Fibroblast of skin of scalp (primary cell): ENCODE measurements at regions not wholly inside any gene's neighbourhood (a gene's known extent, or its start where the extent isn't known, plus 50 kb on each side); places are given as distances from the start of the nearest gene placed in this dataset.

ENCODE experiments used
- DNase-seq: peaks from one replicate; pipeline ENCODE4 v3.0.0-alpha.2; 2013

DNA sequence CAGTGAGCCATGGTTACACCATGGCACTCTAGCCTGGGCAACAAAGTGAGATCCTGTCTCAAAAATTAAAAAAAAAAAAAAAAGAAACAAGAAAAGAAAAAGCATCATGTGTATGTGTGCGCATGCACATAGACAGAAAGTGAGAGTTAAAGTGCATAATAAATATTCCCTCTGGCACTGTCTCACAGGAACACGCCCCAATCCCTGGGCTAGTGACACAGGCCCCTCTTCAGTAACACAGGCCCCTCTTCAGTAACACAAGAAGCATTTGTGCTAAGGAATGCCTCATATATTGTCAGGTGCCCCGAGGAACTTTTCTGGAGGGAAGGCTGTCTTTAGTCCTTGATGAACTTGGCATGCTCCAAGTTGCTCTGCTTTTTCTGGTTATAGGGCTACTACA lies 57.5 kb downstream of the RPL27A start:
- DNase-seq: no peak

DNA sequence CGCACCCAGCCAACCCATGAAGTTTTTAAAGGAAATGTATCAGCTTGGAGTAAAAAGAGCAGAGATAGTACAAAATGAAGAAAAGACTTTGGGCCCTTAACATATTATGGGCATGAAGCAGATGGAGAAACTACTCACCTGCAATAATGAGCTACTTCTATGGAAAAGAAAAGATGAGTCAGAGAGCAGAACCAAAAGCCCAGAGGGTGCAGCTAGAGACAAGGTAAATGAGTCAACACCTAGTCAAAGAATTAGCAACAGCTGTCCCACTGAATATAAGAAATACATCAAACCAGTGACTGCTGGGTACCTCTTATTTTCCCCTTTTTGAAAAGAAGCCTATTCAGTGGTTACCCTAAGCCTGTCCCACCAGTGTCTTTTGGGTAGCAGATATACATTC lies 61.8 kb downstream of the RPL27A start:
- no peak for DNase-seq

GRCh38 chr11:8745431-8746253 lies 63.0 kb downstream of the RPL27A start:
- no peak for DNase-seq

- peak; percentile 49 for DNase-seq
Measured at GRCh38 chr11:8746331-8746974, 63.9 kb downstream of the RPL27A start.

DNA sequence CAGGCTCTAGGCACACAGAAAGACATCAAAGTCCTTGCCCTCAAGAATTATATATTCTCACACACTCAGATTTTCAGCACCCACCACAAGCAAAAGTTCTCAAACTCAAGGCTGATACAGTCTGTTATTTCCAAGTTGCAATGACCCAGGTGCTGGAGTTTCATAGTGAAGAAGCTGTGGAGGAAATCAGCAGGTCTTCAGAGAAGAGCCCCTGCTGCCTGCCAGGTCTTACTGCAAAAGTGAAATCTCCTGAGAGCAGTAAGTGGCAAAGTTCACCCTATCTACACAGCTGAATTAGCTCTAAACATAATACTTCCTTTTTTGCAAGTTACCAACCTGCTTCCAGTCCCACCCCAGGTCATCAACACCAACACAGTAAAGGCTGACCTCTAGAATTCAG lies 64.6 kb downstream of the RPL27A start:
- DNase-seq: no peak

- no peak for DNase-seq
Measured at GRCh38 chr11:8748317-8748716, 65.7 kb downstream of the RPL27A start.

DNA sequence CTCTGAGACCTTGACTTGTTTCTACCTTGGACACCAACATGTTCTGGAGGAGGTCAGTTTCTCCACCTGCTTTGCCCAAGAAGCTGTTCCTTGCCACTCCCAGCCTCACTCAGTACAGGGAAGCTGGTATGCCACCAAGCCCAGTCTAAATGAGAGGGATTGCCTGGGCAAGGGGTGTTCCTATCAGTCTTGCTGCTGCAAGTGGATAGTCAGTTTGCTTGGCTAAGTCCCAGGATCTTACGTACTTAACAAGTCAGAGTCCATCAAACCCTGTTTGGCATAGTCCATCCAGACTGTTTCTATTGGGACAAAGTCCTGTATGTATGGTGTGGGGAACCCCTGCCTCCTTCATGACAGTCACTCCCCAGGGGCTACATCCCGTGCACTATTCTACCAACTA lies 66.6 kb downstream of the RPL27A start:
- DNase-seq: no peak

- DNase-seq: peak; percentile 41
Measured at GRCh38 chr11:8754241-8754640, 71.6 kb downstream of the RPL27A start.

DNA sequence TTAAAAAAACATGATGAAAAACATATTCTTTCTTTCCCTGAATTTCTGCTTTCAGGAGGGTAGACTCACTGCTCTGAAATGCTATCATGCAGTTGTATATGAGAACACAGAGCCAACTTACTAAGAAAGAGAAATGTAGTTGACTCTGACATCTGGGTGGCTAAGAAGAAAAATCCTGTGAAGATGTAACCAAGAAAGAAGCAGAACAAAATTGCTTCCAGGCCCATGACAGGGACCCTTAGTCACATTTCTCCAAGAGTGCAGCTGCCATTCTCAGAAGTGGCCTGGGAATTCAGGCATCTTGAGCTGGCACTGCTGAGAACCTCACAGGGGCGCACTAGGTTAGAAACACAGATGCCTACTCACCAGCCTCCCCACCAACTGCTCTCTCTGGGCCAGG lies 73.6 kb downstream of the RPL27A start:
- peak; percentile 78 for DNase-seq

DNA sequence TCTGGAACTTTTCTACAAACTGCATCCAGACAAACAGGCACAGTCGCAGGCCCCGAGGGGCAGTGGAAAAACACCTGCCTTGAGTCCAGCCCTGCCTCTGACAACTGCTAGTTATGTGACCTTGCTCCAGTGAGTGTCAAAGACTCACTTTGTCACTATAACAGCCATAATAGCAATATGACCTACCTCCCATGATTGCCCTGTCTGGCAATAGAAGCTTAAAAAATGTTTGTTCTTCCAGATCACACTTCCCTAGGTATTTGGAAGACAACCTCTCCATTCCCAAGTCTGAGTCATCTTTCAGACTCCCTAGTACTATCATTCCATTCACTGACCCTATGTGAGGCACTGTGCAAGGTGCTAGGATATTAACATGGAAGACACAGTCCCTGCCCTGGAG lies 74.5 kb downstream of the RPL27A start:
- DNase-seq: peak; percentile 52

- no peak for DNase-seq
Measured at GRCh38 chr11:8757533-8757932, 74.9 kb downstream of the RPL27A start.

- DNase-seq: no peak
Measured at GRCh38 chr11:8758619-8759169, 76.1 kb downstream of the RPL27A start.

- DNase-seq: no peak
Measured at GRCh38 chr11:8759634-8760033, 77.0 kb downstream of the RPL27A start.

GRCh38 chr11:8760896-8761295 lies 78.3 kb downstream of the RPL27A start:
- no peak for DNase-seq

DNA sequence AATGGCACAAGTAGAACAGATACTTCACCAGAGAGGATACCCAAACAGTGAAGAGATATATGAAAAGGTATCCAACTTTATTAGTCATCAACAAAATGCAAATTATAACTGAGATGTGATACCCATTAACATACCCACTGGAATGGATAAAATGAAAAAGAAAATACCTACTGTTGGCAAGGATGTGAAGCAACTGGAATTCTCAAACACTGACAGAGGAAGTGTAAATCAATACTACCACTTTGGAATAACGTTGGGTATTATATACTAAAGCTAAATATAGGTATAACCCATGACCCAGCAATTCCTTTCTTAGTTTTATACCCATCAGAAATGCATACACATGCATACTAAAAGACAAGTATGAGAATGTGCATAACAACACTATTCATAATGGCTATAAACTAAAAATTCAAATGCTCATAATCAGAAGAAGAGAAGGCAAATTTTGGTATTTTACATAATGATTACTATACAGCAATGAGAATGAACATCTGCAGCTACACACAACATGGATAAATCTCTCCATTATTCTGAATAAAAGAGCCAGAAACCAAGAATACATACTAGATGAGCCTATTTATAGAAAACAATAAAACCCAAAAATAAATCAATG lies 80.6 kb downstream of the RPL27A start:
- DNase-seq: no peak

GRCh38 chr11:8765294-8765693 lies 82.7 kb downstream of the RPL27A start:
- DNase-seq: peak; percentile 87

DNA sequence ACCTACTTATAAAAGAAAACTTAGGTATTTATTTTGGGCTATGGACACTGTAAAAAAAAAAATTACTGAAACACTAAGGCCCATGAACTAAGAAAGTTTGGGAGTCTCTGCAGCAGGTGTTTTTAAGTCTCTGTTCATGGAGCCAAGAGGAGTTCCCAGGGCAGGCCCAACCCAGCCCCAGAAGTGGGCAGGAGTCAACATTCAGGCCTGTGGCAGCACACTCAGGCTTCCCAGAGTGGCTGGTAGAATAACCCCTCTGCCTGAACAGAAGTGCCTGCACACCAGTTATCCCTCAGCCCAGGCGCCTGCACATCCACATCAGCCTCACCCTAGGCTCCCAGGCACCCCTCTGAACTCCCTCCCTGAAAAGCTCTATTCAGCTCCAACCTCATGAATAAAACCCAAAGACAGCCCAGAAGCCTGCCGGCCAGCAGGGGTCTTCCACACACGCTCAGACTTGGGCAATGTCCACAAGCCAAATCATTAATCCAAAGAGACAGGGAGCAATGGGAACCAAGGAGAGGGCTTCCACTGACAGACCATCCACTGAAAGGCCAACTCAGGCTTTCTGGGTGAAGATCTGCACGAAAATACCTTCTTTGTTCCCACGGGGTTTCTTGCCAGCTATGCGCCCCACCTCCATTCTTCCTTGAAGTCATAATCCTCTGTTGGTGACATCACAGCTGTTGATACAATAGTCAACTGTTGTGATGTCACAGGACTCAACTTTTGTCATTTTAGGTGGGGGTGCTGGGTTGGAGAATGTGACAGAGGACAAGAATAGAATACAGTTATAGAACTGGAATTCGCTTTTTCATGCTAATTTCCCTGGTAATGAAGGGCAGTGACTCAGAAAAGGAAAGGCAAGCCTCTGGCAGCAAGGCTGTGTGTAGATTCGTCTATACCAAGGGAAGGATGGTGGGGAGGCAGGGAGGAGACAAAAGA lies 83.7 kb downstream of the RPL27A start:
- DNase-seq: peak; percentile 81

GRCh38 chr11:8766988-8767374 lies 84.4 kb downstream of the RPL27A start:
- DNase-seq: no peak

DNA sequence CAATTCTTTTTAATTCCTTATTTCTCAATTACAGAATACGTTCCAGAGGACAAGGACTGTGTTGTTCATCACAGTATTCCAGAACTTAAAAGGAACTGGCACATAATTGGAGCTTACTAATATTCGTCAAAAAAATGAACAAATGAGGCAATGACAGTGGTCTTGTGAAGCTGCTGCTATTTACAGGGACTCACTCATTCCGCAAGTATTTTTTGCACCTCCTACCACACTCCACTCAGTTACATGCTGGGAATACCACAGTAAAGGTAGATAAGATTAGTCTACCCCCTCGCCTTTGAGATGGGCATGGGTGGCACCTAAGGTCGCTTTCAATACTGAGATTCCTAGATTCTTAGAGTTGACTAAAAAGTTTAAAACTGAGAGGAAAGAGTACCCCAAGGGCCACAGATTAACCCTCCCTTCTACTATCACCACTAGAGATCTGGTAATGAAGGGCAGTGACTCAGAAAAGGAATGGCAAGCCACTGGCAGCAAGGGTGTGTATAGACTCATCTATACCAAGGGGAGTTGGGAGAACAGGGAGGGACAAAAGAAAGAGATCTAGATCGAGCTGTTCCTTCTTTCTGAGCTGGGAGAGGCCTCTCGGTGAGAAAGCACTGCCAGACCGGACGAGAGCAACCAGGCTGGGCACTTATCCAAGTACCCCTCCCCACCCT lies 85.0 kb downstream of the RPL27A start:
- DNase-seq: peak; percentile 60

- DNase-seq: peak; percentile 95
Measured at GRCh38 chr11:8768625-8769333, 86.2 kb downstream of the RPL27A start.
